GM12864 (cell line): ENCODE measurements at regions not wholly inside any gene's neighbourhood (a gene's known extent, or its start where the extent isn't known, plus 50 kb on each side); places are given as distances from the start of the nearest gene placed in this dataset.
"Not testable (repeated sequence)": the region's sequence is repeated elsewhere in the genome, so short reads cannot be mapped to it uniquely, and the experiment has no call there.

ENCODE experiments used
- DNase-seq: peaks from one replicate; pipeline ENCODE4 v3.0.0-alpha.2; 2011; ENCODE audit warnings: low read depth
- H3K4me3 ChIP-seq: 2 replicates; pipeline ENCODE4 v1.5.1; 2011; ENCODE audit warnings: mild to moderate bottlenecking, low read depth, low read length, control low read depth
- TF ChIP-seq, protein P1 (sequence below): IDR thresholded peaks from 2 replicates; pipeline ENCODE4 v1.5.1; 2011; ENCODE audit warnings: low read depth, mild to moderate bottlenecking, moderate library complexity, low read length, control low read depth, inconsistent platforms; ENCODE audit errors: missing control alignments

DNA sequence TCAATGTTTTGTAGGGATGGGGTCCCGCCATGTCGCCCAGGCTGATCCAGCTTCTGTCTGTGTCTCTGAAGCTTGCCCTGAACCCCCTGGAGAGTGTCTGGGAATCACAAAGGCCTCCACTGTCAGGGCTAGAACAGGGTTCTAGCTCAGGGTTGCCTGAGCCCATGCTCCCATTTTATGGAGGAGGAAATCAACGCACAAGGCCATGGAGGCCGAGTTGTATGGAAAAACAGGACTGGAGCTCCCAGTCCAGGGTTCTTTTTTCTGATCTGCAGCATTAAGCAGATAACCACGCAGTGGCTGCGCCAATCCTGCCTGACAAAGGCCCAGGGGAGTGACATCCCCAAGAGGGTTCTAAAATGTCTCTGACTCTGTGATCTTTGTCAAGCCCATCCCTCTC, 67.6 kb upstream of the NBPF3 start:
- DNase-seq = no peak
- no peak overlapping the region for H3K4me3 ChIP-seq
- TF ChIP-seq, protein P1, sequence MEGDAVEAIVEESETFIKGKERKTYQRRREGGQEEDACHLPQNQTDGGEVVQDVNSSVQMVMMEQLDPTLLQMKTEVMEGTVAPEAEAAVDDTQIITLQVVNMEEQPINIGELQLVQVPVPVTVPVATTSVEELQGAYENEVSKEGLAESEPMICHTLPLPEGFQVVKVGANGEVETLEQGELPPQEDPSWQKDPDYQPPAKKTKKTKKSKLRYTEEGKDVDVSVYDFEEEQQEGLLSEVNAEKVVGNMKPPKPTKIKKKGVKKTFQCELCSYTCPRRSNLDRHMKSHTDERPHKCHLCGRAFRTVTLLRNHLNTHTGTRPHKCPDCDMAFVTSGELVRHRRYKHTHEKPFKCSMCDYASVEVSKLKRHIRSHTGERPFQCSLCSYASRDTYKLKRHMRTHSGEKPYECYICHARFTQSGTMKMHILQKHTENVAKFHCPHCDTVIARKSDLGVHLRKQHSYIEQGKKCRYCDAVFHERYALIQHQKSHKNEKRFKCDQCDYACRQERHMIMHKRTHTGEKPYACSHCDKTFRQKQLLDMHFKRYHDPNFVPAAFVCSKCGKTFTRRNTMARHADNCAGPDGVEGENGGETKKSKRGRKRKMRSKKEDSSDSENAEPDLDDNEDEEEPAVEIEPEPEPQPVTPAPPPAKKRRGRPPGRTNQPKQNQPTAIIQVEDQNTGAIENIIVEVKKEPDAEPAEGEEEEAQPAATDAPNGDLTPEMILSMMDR = no peak

DNA sequence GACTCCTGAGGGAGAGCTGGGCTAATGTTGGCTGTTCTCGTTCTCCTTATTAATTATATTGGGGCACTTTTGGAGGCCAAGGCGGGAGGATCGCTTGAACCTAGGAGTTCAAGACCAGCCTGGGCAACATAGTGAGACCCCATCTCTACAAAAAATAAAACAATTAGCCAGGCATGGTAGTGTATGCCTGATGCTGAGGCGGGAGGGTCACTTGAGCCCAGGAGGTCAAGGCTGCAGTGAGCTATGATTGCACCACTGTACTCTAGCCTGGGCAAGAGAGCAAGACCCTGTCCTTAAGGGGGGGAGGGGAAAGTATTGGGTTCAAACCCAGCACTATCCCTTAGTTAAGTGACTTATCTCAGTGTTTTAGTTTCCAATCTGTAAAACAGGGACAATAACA, 70.0 kb upstream of the NBPF3 start:
- H3K4me3 ChIP-seq = no peak overlapping the region
- TF ChIP-seq, protein P1 = no peak
- DNase-seq = no peak

DNA sequence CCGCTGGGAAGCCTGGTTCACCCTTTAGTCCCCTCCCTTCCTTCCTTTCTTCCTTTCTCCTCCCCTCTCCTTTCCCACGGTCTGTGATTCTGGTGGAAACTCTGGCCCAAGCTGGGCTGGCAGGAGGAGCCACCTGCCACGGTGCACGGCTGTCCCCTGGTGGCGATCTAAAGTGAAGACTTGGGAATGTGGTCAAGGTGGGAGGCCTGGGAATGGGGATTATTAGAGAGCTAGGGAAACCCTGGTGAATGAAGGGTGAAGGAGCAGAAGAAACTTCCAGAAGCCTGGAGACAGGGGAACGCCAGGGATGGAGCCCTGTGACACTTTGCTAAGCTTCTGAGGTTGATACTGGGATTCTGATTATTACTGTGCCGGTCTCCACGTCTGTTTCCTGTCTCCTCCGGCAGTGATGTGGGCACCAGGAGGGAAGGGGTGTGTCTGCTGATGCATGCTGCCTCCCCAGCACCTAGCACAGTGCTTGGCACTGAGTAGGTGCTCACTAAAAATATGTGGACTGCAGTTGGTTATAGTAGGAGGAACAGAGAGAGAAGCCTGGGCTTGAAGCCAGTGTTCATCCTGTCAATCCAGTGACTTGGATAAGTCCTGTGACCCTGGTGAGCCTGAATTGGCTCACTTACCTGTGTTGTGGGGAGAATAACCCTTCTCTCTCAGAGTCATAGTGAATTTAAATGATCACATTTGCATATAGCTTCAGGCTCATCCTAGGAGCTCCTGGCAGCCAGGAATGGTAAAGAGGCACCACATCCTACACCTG, 71.2 kb upstream of the NBPF3 start:
- no peak for DNase-seq
- no peak overlapping the region for H3K4me3 ChIP-seq
- TF ChIP-seq, protein P1 = peak; percentile 100

DNA sequence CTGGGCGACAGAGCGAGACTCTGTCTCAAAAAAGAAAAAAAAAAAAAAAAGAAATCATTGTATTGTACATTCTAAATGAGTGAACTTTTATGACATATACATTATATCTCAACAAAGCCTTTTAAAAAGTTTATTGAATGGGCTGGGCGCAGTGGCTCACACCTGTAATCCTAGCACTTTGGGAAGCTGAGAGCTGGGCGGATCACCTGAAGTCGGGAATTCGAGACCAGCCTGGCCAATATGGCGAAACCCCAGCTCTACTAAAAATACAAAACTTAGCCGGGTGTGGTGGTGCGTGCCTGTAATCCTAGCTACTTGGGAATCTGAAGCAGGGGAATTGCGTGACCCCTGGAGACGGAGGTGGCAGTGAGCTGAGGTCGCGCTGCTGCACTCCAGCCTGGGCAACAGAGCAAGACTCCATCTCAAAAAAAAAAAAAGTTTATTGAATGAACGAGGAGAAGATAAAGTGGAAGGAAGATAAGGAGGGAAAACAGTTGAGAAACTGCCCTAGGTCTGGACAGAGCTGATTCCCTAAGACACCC, 71.9 kb upstream of the NBPF3 start:
- H3K4me3 ChIP-seq, DNase-seq: not testable (repeated sequence)

DNA sequence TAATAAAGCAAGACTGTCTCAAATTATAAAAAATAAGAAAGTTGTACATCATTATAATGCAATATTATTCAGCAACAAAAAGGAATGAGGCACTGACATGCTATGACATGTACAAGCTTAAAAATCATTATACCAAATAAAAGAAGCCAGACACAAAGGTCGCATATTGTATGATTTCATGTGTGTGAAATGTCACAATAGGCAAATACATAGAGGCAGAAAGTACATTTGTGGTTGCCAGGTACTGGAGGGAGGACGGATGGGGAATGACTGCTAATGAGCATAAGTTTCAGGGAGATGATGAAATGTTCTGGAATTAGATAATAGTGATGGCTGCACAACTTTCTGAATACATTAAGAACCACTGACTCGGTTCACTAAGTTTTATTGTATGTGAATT, 73.6 kb upstream of the NBPF3 start:
- H3K4me3 ChIP-seq = no peak overlapping the region
- TF ChIP-seq, protein P1 = no peak
- no peak for DNase-seq

DNA sequence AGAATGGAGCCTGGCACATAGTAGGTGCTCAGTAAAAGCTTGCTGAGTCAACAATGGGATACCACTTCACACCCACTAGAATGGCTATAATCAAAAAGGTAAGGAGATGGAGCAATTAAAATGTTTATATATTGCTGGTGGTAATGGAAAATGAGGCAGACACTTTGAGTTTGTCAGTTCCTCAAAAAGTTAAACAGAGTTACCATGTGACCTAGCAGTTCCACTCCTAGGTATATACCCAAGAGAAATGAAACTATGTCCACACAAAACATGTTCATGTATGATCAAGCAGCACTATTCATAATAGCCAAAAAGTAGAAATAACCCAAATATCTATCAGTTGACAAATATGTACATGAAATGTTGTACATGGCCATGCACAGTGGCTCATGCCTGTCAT, 74.8 kb upstream of the ECE1 start:
- TF ChIP-seq, protein P1 = no peak
- DNase-seq = no peak
- no peak overlapping the region for H3K4me3 ChIP-seq

DNA sequence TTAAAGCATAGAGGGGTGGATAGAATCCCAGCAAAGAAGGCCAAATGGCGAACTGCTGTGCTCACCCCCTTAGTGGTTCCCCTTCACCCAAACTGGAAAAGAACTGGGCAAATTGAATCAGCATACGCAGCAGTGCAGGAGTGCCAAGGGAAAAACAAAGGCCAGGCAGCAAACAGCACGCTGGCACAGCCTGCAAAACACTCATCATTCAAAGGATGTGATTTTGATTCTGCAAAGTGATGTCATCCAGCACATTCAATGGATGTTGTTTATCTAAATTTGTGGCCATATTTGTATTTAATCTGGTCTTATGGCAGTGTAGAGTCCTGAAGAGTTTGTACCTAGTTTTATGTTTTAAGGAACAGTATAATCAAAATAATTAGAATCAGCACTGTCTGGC, 71.8 kb upstream of the ECE1 start:
- no peak overlapping the region for H3K4me3 ChIP-seq
- TF ChIP-seq, protein P1 = no peak
- no peak for DNase-seq
